ENCODE measurements at regions not wholly inside any gene's neighbourhood (a gene's known extent, or its start where the extent isn't known, plus 50 kb on each side); places are given as distances from the start of the nearest gene placed in this dataset.

GRCh38 chr2:18117592-18117991 is 239.1 kb downstream of the KCNS3 start:
- Histone ChIP-seq H3K4me2 (ENCODE audit: low read length) (no peak overlapping the region), H3K36me3 (ENCODE audit: control insufficient read depth, insufficient read depth, low read length) (no peaks in the 10 kb centered on the region), H3K9ac (no peak overlapping the region), H3K79me2 (no peaks in the 10 kb centered on the region), H2AFZ (no peak overlapping the region), H3K27me3 (ENCODE audit: control insufficient read depth, insufficient read depth, low read length) (no peaks in the 10 kb centered on the region), H3K27ac (no peak overlapping the region), H3K9me3 (ENCODE audit: control insufficient read depth, low read length) (no peaks in the 10 kb centered on the region), H3K4me1 (no peaks in the 10 kb centered on the region), H3K4me3 (ENCODE audit: low read depth, low read length) (no peak overlapping the region)
- no peak for TF ChIP-seq CTCF (IDR thresholded peaks at IDR 0.05)

- Histone ChIP-seq H3K4me2 (ENCODE audit: low read length) (no peak overlapping the region), H3K4me1 (no peaks in the 10 kb centered on the region), H3K27me3 (ENCODE audit: control insufficient read depth, insufficient read depth, low read length) (no peaks in the 10 kb centered on the region), H3K36me3 (ENCODE audit: control insufficient read depth, insufficient read depth, low read length) (no peaks in the 10 kb centered on the region), H3K4me3 (ENCODE audit: low read depth, low read length) (no peak overlapping the region), H3K27ac (no peak overlapping the region), H3K9ac (no peak overlapping the region), H3K79me2 (no peaks in the 10 kb centered on the region), H2AFZ (no peak overlapping the region), H3K9me3 (ENCODE audit: control insufficient read depth, low read length) (no peaks in the 10 kb centered on the region)
- no peak for TF ChIP-seq CTCF (IDR thresholded peaks at IDR 0.05)
Observed at GRCh38 chr2:18110222-18110621, 231.8 kb downstream of the KCNS3 start.

- Histone ChIP-seq H3K4me2 (ENCODE audit: low read length) (no peak overlapping the region), H3K27ac (no peak overlapping the region), H3K79me2 (no peaks in the 10 kb centered on the region), H3K4me3 (ENCODE audit: low read depth, low read length) (no peak overlapping the region), H3K9me3 (ENCODE audit: control insufficient read depth, low read length) (no peaks in the 10 kb centered on the region), H2AFZ (no peak overlapping the region), H3K36me3 (ENCODE audit: control insufficient read depth, insufficient read depth, low read length) (no peaks in the 10 kb centered on the region), H3K27me3 (ENCODE audit: control insufficient read depth, insufficient read depth, low read length) (no peaks in the 10 kb centered on the region), H3K9ac (no peak overlapping the region), H3K4me1 (no peaks in the 10 kb centered on the region)
- TF ChIP-seq CTCF (IDR thresholded peaks at IDR 0.05), result no peak
Observed at GRCh38 chr2:18106841-18107240, 228.4 kb downstream of the KCNS3 start.

- Histone ChIP-seq H3K4me2 (ENCODE audit: low read length) (no peak overlapping the region), H2AFZ (no peak overlapping the region), H3K4me1 (no peaks in the 10 kb centered on the region), H3K27ac (no peak overlapping the region), H3K9me3 (ENCODE audit: control insufficient read depth, low read length) (no peaks in the 10 kb centered on the region), H3K9ac (no peak overlapping the region), H3K4me3 (ENCODE audit: low read depth, low read length) (no peak overlapping the region), H3K36me3 (ENCODE audit: control insufficient read depth, insufficient read depth, low read length) (no peaks in the 10 kb centered on the region), H3K27me3 (ENCODE audit: control insufficient read depth, insufficient read depth, low read length) (no peaks in the 10 kb centered on the region), H3K79me2 (no peaks in the 10 kb centered on the region)
- TF ChIP-seq CTCF (IDR thresholded peaks at IDR 0.05), result no peak
Observed at GRCh38 chr2:18105929-18106328, 227.5 kb downstream of the KCNS3 start.

- H3K79me2 ChIP-seq, result no peaks in the 10 kb centered on the region
- H3K27me3 ChIP-seq (ENCODE audit: control insufficient read depth, insufficient read depth, low read length), result no peaks in the 10 kb centered on the region
- no peak overlapping the region for H3K9ac ChIP-seq
- H3K4me1 ChIP-seq, result no peaks in the 10 kb centered on the region
- TF ChIP-seq CTCF (IDR thresholded peaks at IDR 0.05), result no peak
- H2AFZ ChIP-seq, result no peak overlapping the region
- H3K27ac ChIP-seq, result no peak overlapping the region
- H3K4me2 ChIP-seq (ENCODE audit: low read length), result no peak overlapping the region
- H3K4me3 ChIP-seq (ENCODE audit: low read depth, low read length), result no peak overlapping the region
- no peaks in the 10 kb centered on the region for H3K9me3 ChIP-seq (ENCODE audit: control insufficient read depth, low read length)
- no peaks in the 10 kb centered on the region for H3K36me3 ChIP-seq (ENCODE audit: control insufficient read depth, insufficient read depth, low read length)
Observed at GRCh38 chr2:18104595-18105224, 226.2 kb downstream of the KCNS3 start.

All from parathyroid adenoma (tissue), 2 donors.